Liver (tissue), 8 donors: ENCODE measurements at regions not wholly inside any gene's neighbourhood (a gene's known extent, or its start where the extent isn't known, plus 50 kb on each side); places are given as distances from the start of the nearest gene placed in this dataset.

ENCODE experiments used
- DNase-seq: peaks from one replicate; pipeline ENCODE4 v3.0.0-alpha.2; 2017; ENCODE audit warnings: low spot score
- H3K27ac ChIP-seq, 2 donors: one replicate each; pipeline ENCODE4 v1.7.0; 2013; ENCODE audit warnings: inconsistent platforms in 2 of 2, low read length in 2 of 2, control low read depth in 1 of 2, low read depth in 1 of 2, mild to moderate bottlenecking in 1 of 2
- H3K27me3 ChIP-seq, 4 donors: one replicate each; pipeline versions ENCODE4 v1.6.1 to v1.7.0; 2013; ENCODE audit warnings: low read length in 3 of 4, inconsistent platforms in 1 of 4, mild to moderate bottlenecking in 1 of 4, moderate library complexity in 1 of 4; ENCODE audit not compliant: control insufficient read depth in 4 of 4, insufficient read depth in 4 of 4
- H3K36me3 ChIP-seq, 4 donors: one replicate each; pipeline versions ENCODE4 v1.6.1 to v1.7.0; 2013; ENCODE audit warnings: low read length in 3 of 4, mild to moderate bottlenecking in 3 of 4, low read depth in 1 of 4, moderate library complexity in 1 of 4; ENCODE audit not compliant: control insufficient read depth in 4 of 4, insufficient read depth in 3 of 4
- H3K4me1 ChIP-seq, 4 donors: one replicate each; pipeline versions ENCODE4 v1.6.1 to v1.7.0; 2013; ENCODE audit warnings: low read length in 3 of 4, mild to moderate bottlenecking in 3 of 4, moderate library complexity in 1 of 4; ENCODE audit not compliant: control insufficient read depth in 4 of 4, insufficient read depth in 4 of 4
- H3K4me3 ChIP-seq, 3 donors: one replicate each; pipeline versions ENCODE4 v1.6.1 to v1.7.0; 2013; ENCODE audit warnings: low read length in 3 of 3, control low read depth in 1 of 3, low read depth in 1 of 3, mild to moderate bottlenecking in 1 of 3
- H3K9ac ChIP-seq, 2 donors: one replicate each; pipeline ENCODE4 v1.7.0; 2013; ENCODE audit warnings: low read length in 2 of 2, mild to moderate bottlenecking in 2 of 2, moderate library complexity in 2 of 2, control low read depth in 1 of 2, low read depth in 1 of 2
- H3K9me3 ChIP-seq, 4 donors: one replicate each; pipeline versions ENCODE4 v1.6.1 to v1.7.0; 2013; ENCODE audit warnings: low read length in 3 of 4; ENCODE audit not compliant: control insufficient read depth in 4 of 4
- ATF3 ChIP-seq: IDR thresholded peaks from 2 replicates; pipeline ENCODE4 v1.6.1; 2016; ENCODE audit warnings: antibody characterized with exemption
- CTCF ChIP-seq: fragments of 150-350 bp; IDR thresholded peaks from 2 replicates; pipeline ENCODE4 v1.5.1; 2017; ENCODE audit warnings: improper control_type of control experiment, low read depth, low read length; ENCODE audit not compliant: missing input control
- EGR1 ChIP-seq, 2 donors: IDR thresholded peaks; 2 replicates each; pipeline ENCODE4 v1.6.1; 2016 to 2018; ENCODE audit warnings: antibody characterized with exemption in 2 of 2, low read depth in 2 of 2
- FOXA1 ChIP-seq: IDR thresholded peaks from 2 replicates; pipeline ENCODE4 v1.6.1; 2016; ENCODE audit warnings: antibody characterized with exemption
- FOXA2 ChIP-seq: IDR thresholded peaks from 2 replicates; pipeline ENCODE4 v1.6.1; 2016; ENCODE audit warnings: antibody characterized with exemption
- GABPA ChIP-seq, 2 donors: IDR thresholded peaks in 1 of 2; conservative IDR thresholded peaks in 1 of 2; 2 replicates each; pipeline ENCODE4 v1.6.1; 2016; ENCODE audit warnings: antibody characterized with exemption in 2 of 2, mild to moderate bottlenecking in 1 of 2, moderate library complexity in 1 of 2
- HNF4A ChIP-seq, 2 donors: conservative IDR thresholded peaks; 2 replicates each; pipeline ENCODE4 v1.6.1; 2016; ENCODE audit warnings: antibody characterized with exemption in 2 of 2, mild to moderate bottlenecking in 2 of 2
- HNF4G ChIP-seq: IDR thresholded peaks from 2 replicates; pipeline ENCODE4 v1.6.1; 2016; ENCODE audit warnings: antibody characterized with exemption
- JUND ChIP-seq, 2 donors: IDR thresholded peaks; 2 replicates each; pipeline ENCODE4 v1.6.1; 2016; ENCODE audit warnings: antibody characterized with exemption in 2 of 2
- MAX ChIP-seq: IDR thresholded peaks from 2 replicates; pipeline ENCODE4 v1.6.1; 2016; ENCODE audit warnings: antibody characterized with exemption
- NR2F2 ChIP-seq: IDR thresholded peaks from 2 replicates; pipeline ENCODE4 v1.6.1; 2016; ENCODE audit warnings: antibody characterized with exemption
- RAD21 ChIP-seq, 2 donors: IDR thresholded peaks; 2 replicates each; pipeline ENCODE4 v1.6.1; 2016; ENCODE audit warnings: antibody characterized with exemption in 2 of 2, mild to moderate bottlenecking in 2 of 2
- REST ChIP-seq: IDR thresholded peaks from 2 replicates; pipeline ENCODE4 v1.6.1; 2016; ENCODE audit warnings: antibody characterized with exemption, mild to moderate bottlenecking
- RXRA ChIP-seq, 2 donors: IDR thresholded peaks; 2 replicates each; pipeline ENCODE4 v1.6.1; 2017 to 2018; ENCODE audit warnings: antibody characterized with exemption in 2 of 2, mild to moderate bottlenecking in 1 of 2
- SP1 ChIP-seq: IDR thresholded peaks from 2 replicates; pipeline ENCODE4 v1.6.1; 2018; ENCODE audit warnings: antibody characterized with exemption, mild to moderate bottlenecking
- TAF1 ChIP-seq: conservative IDR thresholded peaks from 2 replicates; pipeline ENCODE4 v1.6.1; 2016; ENCODE audit warnings: antibody characterized with exemption, mild to moderate bottlenecking
- YY1 ChIP-seq: IDR thresholded peaks from 2 replicates; pipeline ENCODE4 v1.6.1; 2016; ENCODE audit warnings: antibody characterized with exemption, mild to moderate bottlenecking
- ZBTB33 ChIP-seq: IDR thresholded peaks from 2 replicates; pipeline ENCODE4 v1.6.1; 2016; ENCODE audit warnings: antibody characterized with exemption
- WGBS: extraction: QIAGEN DNeasy Blood & Tissue Kit; methylation state at CpG from one replicate; pipeline ENCODE4 v1.1.7; 2013; 5-methylcytosine and 5-hydroxymethylcytosine counted together
- donor health status: healthy.
- donor health status: healthy.
- donor health status: healthy.
- donor health status: healthy.
- donor health status: healthy.

- 94% methylated on average over 9 of the region's 9 CpGs for WGBS
- H3K4me1 ChIP-seq = peaks cover 13 to 25% (median 22%) of the 10 kb centered on the region in 4 donors
Measured at GRCh38 chr3:194279101-194279500, 72.0 kb downstream of the CPN2 start.

More at GRCh38 chr3:194279101-194279500, 72.0 kb downstream of the CPN2 start:
- H3K9ac ChIP-seq = no peak overlapping the region
- no peaks in the 10 kb centered on the region for H3K9me3 ChIP-seq
- DNase-seq = no peak
- TF ChIP-seq CTCF = no peak
- TF ChIP-seq FOXA2 = no peak
- no peak for TF ChIP-seq ZBTB33
- TF ChIP-seq RXRA (IDR thresholded peaks at IDR 0.05) = no peak
- no peak for TF ChIP-seq HNF4A (conservative IDR thresholded peaks at IDR 0.05)
- no peak for TF ChIP-seq ATF3
- no peak for TF ChIP-seq HNF4G
- no peak for TF ChIP-seq YY1
- no peak for TF ChIP-seq JUND (IDR thresholded peaks at IDR 0.05)
- TF ChIP-seq REST = no peak
- no peak for TF ChIP-seq RAD21 (IDR thresholded peaks at IDR 0.05)
- TF ChIP-seq SP1 = no peak
- TF ChIP-seq GABPA (IDR thresholded peaks at IDR 0.05 in 1 of 2, conservative IDR thresholded peaks at IDR 0.05 in 1 of 2) = no peak
- TF ChIP-seq FOXA1 = no peak
- no peak for TF ChIP-seq EGR1 (IDR thresholded peaks at IDR 0.05; ENCODE audit: low read depth in 2 of 2)
- TF ChIP-seq MAX = no peak
- TF ChIP-seq NR2F2 = no peak
- TF ChIP-seq TAF1 = no peak
- H3K27ac ChIP-seq = no peak overlapping the region
- H3K36me3 ChIP-seq = no peaks in the 10 kb centered on the region
- no peak overlapping the region for H3K4me3 ChIP-seq
- no peaks in the 10 kb centered on the region for H3K27me3 ChIP-seq
